GM18502 (cell line): ENCODE measurements at regions not wholly inside any gene's neighbourhood (a gene's known extent, or its start where the extent isn't known, plus 50 kb on each side); places are given as distances from the start of the nearest gene placed in this dataset.
"Not testable (repeated sequence)": the region's sequence is repeated elsewhere in the genome, so short reads cannot be mapped to it uniquely, and the experiment has no call there.

Source experiments
- ATAC-seq: cut with Tn5 transposase; IDR thresholded peaks from one replicate; pipeline ENCODE4 v1.9.1; 2021; ENCODE audit warnings: mild to moderate bottlenecking; ENCODE audit not compliant: unreplicated experiment, poor library complexity

- no peak for ATAC-seq
These were observed 154.1 kb upstream of the POGK start for GRCh38 chr1:166685200-166685599.

- ATAC-seq: not testable (repeated sequence)
These were observed 153.4 kb upstream of the POGK start for GRCh38 chr1:166685891-166686290.

- not testable (repeated sequence) for ATAC-seq
These were observed 148.7 kb upstream of the POGK start for GRCh38 chr1:166690596-166690995.

GRCh38 chr1:166691476-166691875, 147.8 kb upstream of the POGK start:
- ATAC-seq: no peak

GRCh38 chr1:166692346-166692745, 146.9 kb upstream of the POGK start:
- ATAC-seq: no peak

DNA sequence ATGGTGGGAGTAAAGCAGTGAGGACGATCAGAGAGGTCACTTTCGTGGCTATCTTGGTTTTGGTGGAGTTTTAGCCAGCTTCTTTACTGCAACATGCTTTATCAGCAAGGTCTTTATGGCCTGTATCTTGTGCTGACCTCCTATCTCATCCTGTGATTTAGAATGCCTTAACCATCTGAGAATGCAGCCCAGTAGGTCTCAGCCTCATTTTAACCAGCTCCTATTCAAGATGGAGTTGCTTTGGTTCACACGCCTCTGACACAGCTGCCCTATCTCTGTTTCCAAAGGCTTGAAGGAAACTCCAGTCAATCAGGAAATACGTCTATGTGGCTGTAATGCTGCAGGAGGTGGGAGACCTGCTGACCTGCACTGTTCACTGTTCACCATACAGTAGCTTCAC, 146.1 kb upstream of the POGK start:
- ATAC-seq: no peak

DNA sequence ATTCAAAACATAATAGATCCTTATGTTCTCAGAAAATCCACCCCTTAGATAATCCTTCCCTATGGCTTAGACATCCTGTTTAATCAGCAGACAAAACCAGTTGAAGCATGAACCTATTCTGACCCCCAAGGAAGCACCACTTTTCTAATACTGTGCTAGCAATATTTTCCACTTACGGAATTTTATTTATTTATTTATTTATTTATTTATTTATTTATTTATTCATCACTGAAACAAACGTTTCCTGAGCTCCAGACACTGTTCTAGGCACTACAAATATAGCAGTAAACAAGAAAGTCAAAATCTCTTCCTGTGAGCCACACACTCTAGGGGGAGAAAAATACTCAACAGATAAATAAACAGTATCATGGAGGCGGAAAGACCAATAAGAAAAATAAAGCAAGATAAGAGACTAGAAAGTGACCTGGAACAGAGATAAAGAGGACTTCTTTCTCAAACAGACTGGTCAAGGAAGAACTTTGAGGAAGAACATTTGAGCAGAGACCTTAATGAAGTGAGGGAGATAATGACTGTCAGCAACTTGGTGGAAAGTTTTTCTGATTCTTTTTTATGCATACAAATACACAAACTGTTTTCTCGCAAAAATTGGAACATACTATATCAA, 145.5 kb upstream of the POGK start:
- ATAC-seq: no peak

DNA sequence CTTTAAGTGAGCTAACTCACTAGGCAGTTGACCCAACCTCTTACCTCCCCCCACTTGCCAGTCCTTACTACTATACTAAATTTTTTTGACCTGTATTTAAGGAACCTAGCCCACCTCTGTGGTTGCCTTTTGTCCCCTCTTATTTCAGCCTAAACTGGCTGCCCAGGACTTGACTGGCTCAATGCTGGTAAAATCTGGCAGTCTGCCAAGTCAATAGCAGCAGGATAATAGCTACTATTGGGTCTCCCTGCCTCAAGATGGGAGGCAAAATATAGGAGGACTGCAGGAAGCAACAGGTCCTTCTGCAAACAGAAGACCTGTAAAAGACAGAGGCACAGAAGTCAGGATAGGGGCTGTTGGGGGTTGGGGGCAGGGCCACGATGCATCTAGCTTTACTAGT, 144.2 kb upstream of the POGK start:
- no peak for ATAC-seq

- ATAC-seq: not testable (repeated sequence)
These were observed 143.4 kb upstream of the POGK start for GRCh38 chr1:166695834-166696233.

- no peak for ATAC-seq
These were observed 140.5 kb upstream of the POGK start for GRCh38 chr1:166698771-166699170.

DNA sequence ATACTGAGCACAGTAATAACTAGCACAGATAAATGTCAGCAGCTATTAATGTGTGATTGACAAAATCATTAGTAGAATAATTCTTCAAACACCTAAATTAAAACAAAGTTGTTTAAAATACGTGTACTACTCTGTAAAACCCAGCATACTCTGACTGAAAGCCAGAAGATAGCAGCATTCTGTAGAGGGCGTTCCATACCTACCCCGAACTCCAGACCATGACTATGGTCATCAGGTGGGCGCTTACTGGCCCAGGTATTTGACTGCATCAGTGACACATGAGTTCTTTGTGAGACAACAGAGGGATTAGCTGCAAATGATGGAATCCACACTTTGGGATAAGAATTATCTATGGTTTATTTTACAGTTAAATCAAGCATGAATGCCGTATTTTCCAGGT, 139.7 kb upstream of the POGK start:
- ATAC-seq: no peak

DNA sequence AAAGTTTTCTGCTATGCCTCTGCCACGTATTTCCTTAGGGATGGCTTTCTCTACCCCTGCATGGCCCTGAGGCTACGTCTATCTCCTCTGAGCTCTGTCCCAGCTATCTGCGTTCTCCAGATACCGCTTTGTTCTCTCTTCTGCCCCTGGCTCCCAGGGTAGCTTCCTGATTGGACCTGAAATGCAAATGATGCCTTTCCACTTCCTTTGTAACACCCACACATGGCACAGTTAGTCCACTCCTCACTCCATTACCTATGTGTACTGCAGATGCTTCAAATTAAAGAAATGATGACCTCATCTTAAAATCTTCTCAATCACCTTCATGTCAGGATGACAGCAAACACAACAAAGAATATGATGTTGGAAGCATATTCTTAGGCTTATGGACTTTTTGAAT, 138.6 kb upstream of the POGK start:
- no peak for ATAC-seq

DNA sequence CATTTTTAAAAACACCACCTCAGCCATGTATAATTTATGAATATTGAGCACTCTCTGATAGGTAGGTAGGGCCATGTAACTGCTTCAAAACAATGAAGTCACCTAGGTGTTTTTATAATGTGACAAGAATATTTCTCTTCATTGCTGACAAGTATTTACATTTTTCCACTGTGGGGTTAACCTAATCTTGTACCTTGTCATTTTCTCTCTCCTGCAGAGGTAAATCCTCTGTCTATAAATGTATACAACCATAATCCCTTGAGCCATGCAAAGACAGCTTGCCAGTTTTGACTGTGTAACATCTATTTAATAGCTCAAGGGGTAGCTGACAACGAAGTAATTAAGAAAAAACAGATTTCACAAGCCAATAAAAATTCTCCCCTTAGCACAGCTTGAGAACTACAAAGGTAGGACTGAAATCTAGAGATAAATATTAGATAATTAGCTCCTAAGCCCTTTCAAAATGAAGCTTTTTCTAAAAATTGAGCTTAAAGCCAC, 137.6 kb upstream of the POGK start:
- ATAC-seq: no peak

- ATAC-seq: no peak
These were observed 136.1 kb upstream of the POGK start for GRCh38 chr1:166703141-166703540.

GRCh38 chr1:166703726-166704462, 135.4 kb upstream of the POGK start:
- ATAC-seq: no peak

GRCh38 chr1:166705376-166706289, 133.6 kb upstream of the POGK start:
- ATAC-seq: no peak

DNA sequence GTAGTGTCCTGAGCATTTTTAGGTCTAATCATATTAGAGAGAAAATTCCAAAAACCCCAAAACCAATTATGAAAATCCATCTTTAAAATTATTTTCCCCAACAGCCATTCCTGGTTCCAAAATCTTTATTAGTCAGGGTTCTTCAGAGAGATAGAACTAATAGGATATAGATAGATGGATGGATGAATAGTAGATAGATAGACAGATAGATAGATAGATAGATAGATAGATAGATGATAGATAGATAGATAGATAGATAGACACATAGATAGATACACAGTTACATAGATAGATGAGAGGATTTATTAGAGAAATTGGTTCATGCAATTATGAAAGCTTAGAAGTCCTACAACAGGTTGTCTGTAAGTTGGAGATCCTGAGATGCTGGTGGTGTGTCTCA, 122.7 kb upstream of the POGK start:
- no peak for ATAC-seq

DNA sequence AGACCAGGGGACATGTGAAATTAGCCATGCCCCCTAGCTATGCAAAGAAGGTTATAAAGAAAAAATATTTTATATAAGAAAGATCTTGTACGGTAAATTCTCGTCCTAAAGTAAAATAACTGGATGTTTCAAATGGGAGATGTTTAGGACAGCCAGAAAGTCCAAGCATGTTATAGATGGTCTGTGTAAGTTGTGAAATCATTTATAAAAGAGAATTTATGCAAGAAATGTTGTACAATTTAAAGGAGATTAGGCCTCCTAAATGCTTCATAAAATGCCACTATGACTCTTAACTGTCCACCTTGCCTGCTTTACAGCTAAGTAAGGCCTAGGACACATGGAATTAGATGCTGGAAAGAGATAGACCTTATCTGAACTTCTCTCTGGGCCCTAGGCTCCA, 118.1 kb upstream of the POGK start:
- no peak for ATAC-seq

GRCh38 chr1:166730299-166730888, 108.9 kb upstream of the POGK start:
- no peak for ATAC-seq

DNA sequence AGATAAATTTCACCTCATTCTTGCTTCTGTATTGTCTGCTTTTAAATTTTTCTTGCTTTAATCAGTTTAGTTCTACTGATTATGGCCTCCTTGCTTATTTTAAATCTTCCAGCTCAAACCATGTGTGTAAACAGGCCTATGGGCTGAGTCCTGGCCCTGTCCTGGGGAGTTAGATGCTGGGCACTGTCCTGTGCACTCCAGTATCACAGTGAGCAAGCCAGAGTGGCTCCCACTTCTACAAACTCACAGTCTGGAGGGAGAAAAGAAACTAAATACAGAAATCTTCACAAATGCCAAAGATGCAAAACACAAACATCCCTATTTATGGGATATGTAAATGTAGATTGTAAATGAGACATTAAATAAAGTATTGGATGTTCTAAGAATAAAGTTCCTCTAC, 101.1 kb upstream of the POGK start:
- no peak for ATAC-seq

DNA sequence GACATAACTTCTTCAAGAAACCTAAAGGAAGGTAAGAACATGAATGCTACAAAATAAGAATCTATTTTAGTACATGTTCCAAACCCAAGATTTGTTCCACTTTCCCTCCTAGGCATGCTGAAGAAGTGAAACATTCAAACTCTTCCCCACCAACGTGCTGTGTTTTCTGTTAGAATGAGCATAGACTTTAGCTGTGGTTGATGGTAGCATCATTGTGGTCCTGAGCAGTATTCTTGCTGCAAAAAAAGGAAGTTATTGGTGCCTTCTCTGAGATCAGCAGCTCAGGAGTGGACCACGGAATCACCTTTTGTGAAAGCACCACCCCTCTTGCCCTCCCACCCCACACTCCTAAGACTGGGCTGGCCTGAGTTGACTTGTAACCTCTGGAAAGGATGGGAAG, 100.4 kb upstream of the POGK start:
- ATAC-seq: no peak
